Left lung (tissue), 4 donors: ENCODE measurements at regions not wholly inside any gene's neighbourhood (a gene's known extent, or its start where the extent isn't known, plus 50 kb on each side); places are given as distances from the start of the nearest gene placed in this dataset.

ENCODE experiments used
- ATAC-seq: fragments of 200-7000 bp; cut with Tn5 transposase; one replicate; pipeline ENCODE4 v1.9.1; 2020; ENCODE audit warnings: moderate library complexity
- DNase-seq, 4 donors: peaks; one replicate each; pipeline ENCODE4 v3.0.0-alpha.2; 2013 to 2020
- H3K27ac ChIP-seq, 2 donors: fragments of 200-600 bp; sonication (generic) in 1 of 2; one replicate each; pipeline versions ENCODE4 v1.5.0 to v1.8.0; 2020 to 2021
- H3K27me3 ChIP-seq, 2 donors: fragments of 200-600 bp; sonication (generic) in 1 of 2; one replicate each; pipeline versions ENCODE4 v1.5.0 to v1.8.0; 2020 to 2021
- H3K36me3 ChIP-seq, 2 donors: fragments of 200-600 bp; sonication (generic) in 1 of 2; one replicate each; pipeline versions ENCODE4 v1.5.0 to v1.8.0; 2020 to 2021
- H3K4me1 ChIP-seq, 2 donors: fragments of 200-600 bp; one replicate each; pipeline ENCODE4 v1.8.0; 2021
- H3K4me3 ChIP-seq, 2 donors: fragments of 200-600 bp; sonication (generic) in 1 of 2; one replicate each; pipeline versions ENCODE4 v1.5.0 to v1.8.0; 2020 to 2021; ENCODE audit warnings: mild to moderate bottlenecking in 1 of 2
- H3K9me3 ChIP-seq, 2 donors: fragments of 200-600 bp; sonication (generic) in 1 of 2; one replicate each; pipeline versions ENCODE4 v1.5.0 to v1.8.0; 2020 to 2021
- intact Hi-C, 2 donors: fragments of 100-400 bp; cut with DNase I; formaldehyde crosslinking; loops; one replicate each; pipeline versions ENCODE4 v1.11.2 to v1.14.2; 2022
- TF ChIP-seq, protein P1 (sequence below), 2 donors: fragments of 200-600 bp; sonication (generic) in 1 of 2; IDR thresholded peaks; one replicate each; pipeline versions ENCODE4 v1.5.0 to v1.8.0; 2021; ENCODE audit warnings: antibody characterized with exemption in 2 of 2
- donor health status: DM: no; HTN: yes; CAD: no.
- donor health status: DM: no; HTN: no; CAD: no.

GRCh38 chr14:66345986-66346385, 140.2 kb upstream of the CCDC196 start:
- intact Hi-C loops, result no loop called here

GRCh38 chr14:66351310-66351709, 134.9 kb upstream of the CCDC196 start:
- no peak for DNase-seq
- TF ChIP-seq, protein P1, sequence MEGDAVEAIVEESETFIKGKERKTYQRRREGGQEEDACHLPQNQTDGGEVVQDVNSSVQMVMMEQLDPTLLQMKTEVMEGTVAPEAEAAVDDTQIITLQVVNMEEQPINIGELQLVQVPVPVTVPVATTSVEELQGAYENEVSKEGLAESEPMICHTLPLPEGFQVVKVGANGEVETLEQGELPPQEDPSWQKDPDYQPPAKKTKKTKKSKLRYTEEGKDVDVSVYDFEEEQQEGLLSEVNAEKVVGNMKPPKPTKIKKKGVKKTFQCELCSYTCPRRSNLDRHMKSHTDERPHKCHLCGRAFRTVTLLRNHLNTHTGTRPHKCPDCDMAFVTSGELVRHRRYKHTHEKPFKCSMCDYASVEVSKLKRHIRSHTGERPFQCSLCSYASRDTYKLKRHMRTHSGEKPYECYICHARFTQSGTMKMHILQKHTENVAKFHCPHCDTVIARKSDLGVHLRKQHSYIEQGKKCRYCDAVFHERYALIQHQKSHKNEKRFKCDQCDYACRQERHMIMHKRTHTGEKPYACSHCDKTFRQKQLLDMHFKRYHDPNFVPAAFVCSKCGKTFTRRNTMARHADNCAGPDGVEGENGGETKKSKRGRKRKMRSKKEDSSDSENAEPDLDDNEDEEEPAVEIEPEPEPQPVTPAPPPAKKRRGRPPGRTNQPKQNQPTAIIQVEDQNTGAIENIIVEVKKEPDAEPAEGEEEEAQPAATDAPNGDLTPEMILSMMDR (IDR thresholded peaks at IDR 0.05), result no peak
- Histone ChIP-seq H3K27ac (no peak overlapping the region), H3K9me3 (peaks cover 0 to 44% of the 10 kb centered on the region in 2 donors), H3K36me3 (no peaks in the 10 kb centered on the region), H3K4me1 (no peaks in the 10 kb centered on the region), H3K4me3 (no peak overlapping the region), H3K27me3 (no peaks in the 10 kb centered on the region)
- intact Hi-C loops, result no loop called here
- no peak for ATAC-seq

More at GRCh38 chr14:66345986-66346385, 140.2 kb upstream of the CCDC196 start:
- DNase-seq (no peak), ATAC-seq (no peak)
- Histone ChIP-seq H3K4me3 (no peak overlapping the region), H3K9me3 (peaks cover 0 to 27% of the 10 kb centered on the region in 2 donors), H3K27ac (no peak overlapping the region), H3K36me3 (no peaks in the 10 kb centered on the region), H3K27me3 (no peaks in the 10 kb centered on the region), H3K4me1 (no peaks in the 10 kb centered on the region)
- TF ChIP-seq, protein P1 (IDR thresholded peaks at IDR 0.05), result no peak

- no peaks in the 10 kb centered on the region for H3K4me1 ChIP-seq
- H3K36me3 ChIP-seq, result no peaks in the 10 kb centered on the region
- H3K4me3 ChIP-seq, result no peak overlapping the region
- ATAC-seq, result peak; percentile 68
- TF ChIP-seq, protein P1 (IDR thresholded peaks at IDR 0.05), result peak; percentile 47 to 56
- no peaks in the 10 kb centered on the region for H3K27me3 ChIP-seq
- intact Hi-C loops, result no loop called here
- peak in 2 of 4 donors; percentile 33 to 59 for DNase-seq
- no peaks in the 10 kb centered on the region for H3K9me3 ChIP-seq
- H3K27ac ChIP-seq, result no peak overlapping the region
These were observed 126.7 kb upstream of the CCDC196 start for GRCh38 chr14:66359500-66359899.

- no peaks in the 10 kb centered on the region for H3K9me3 ChIP-seq
- no peak for DNase-seq
- intact Hi-C loops, result no loop called here
- no peaks in the 10 kb centered on the region for H3K4me1 ChIP-seq
- ATAC-seq, result no peak
- no peaks in the 10 kb centered on the region for H3K27me3 ChIP-seq
- H3K36me3 ChIP-seq, result no peaks in the 10 kb centered on the region
- H3K4me3 ChIP-seq, result no peak overlapping the region
- no peak overlapping the region for H3K27ac ChIP-seq
- TF ChIP-seq, protein P1 (IDR thresholded peaks at IDR 0.05), result no peak
These were observed 125.7 kb upstream of the CCDC196 start for GRCh38 chr14:66360366-66360926.

DNA sequence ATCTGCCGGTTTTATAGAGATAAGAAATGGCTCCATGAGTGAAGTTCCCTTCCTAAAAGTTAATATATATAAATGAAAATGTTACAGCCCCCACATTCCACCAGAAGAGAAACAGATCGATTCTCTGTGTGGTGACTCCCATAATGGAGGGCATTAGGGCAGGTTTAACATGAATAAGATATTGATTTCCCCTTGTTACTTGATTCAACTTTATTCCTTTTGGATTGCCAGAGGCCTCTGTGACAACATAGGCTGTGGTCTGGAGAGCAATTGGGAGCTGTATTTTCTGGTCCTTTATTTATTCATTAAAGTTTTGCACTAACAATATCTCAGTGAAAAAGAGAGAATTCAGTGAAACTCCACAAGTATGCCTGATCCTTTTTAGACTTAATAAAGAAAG, 125.2 kb upstream of the CCDC196 start:
- Histone ChIP-seq H3K9me3 (no peaks in the 10 kb centered on the region), H3K4me3 (no peak overlapping the region), H3K36me3 (no peaks in the 10 kb centered on the region), H3K27me3 (no peaks in the 10 kb centered on the region), H3K4me1 (no peaks in the 10 kb centered on the region), H3K27ac (no peak overlapping the region)
- TF ChIP-seq, protein P1 (IDR thresholded peaks at IDR 0.05), result no peak
- intact Hi-C loops, result no loop called here
- DNase-seq (no peak), ATAC-seq (no peak)
